ENCODE measurements at regions not wholly inside any gene's neighbourhood (a gene's known extent, or its start where the extent isn't known, plus 50 kb on each side); places are given as distances from the start of the nearest gene placed in this dataset.

GRCh38 chr10:120195984-120196712, 260.9 kb upstream of the PLPP4 start:
- H3K9me3 Mint-ChIP-seq, result peaks cover 13% of the 10 kb centered on the region
- DNase-seq (ENCODE audit: low read depth, low spot score), result no peak
- TF ChIP-seq CTCF (conservative IDR thresholded peaks at IDR 0.05), result no peak
- H3K27ac Mint-ChIP-seq (ENCODE audit: unreplicated experiment), result no peak overlapping the region
- no peaks in the 10 kb centered on the region for H3K4me1 Mint-ChIP-seq
- H3K27me3 Mint-ChIP-seq (ENCODE audit: low read depth), result peaks cover 8% of the 10 kb centered on the region
- H3K4me3 Mint-ChIP-seq, result no peak overlapping the region
- peaks cover 7% of the 10 kb centered on the region for H3K36me3 Mint-ChIP-seq (ENCODE audit: low read depth)

GRCh38 chr10:120204877-120205276, 252.2 kb upstream of the PLPP4 start:
- Mint-ChIP-seq H3K4me1 (no peaks in the 10 kb centered on the region), H3K4me3 (no peak overlapping the region), H3K36me3 (ENCODE audit: low read depth) (no peaks in the 10 kb centered on the region), H3K27ac (ENCODE audit: unreplicated experiment) (no peak overlapping the region), H3K9me3 (peaks cover 4% of the 10 kb centered on the region), H3K27me3 (ENCODE audit: low read depth) (peaks cover 2% of the 10 kb centered on the region)
- no peak for DNase-seq (ENCODE audit: low read depth, low spot score)
- TF ChIP-seq CTCF (conservative IDR thresholded peaks at IDR 0.05), result no peak

DNA sequence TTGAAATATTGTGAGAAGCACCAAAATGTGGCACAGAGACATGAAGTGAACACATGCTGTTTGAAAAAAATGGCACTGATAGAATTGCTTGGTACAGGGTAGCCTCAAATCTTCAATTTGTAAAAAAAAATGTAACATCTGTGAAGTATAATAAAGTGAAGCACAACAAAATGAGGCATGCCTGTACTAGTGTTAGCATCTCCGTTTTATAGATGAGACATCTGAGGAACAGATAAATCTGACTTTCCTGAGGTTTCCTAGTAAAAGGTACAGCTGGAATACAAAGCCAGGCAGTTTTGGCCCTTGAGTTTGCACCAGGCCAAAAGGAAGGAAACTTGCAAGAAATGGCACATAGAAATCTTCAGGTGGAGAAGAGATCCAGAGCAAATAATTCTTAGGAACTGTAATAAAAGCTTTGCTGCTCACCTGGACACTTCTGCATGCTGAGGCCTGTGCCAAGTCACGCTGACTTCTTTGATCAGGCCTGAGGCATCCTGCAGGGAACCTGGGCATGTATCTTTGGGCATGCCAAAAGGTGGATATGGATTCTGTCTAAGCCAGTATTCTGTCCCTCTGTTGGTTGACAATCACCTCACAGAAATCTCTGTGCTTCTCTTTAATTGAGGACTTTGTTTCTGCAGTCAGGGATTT, 251.5 kb upstream of the PLPP4 start:
- H3K9me3 Mint-ChIP-seq, result peaks cover 4% of the 10 kb centered on the region
- H3K4me3 Mint-ChIP-seq, result no peak overlapping the region
- DNase-seq (ENCODE audit: low read depth, low spot score), result no peak
- no peaks in the 10 kb centered on the region for H3K4me1 Mint-ChIP-seq
- TF ChIP-seq CTCF (conservative IDR thresholded peaks at IDR 0.05), result no peak
- peaks cover 2% of the 10 kb centered on the region for H3K27me3 Mint-ChIP-seq (ENCODE audit: low read depth)
- H3K27ac Mint-ChIP-seq (ENCODE audit: unreplicated experiment), result no peak overlapping the region
- H3K36me3 Mint-ChIP-seq (ENCODE audit: low read depth), result no peaks in the 10 kb centered on the region

- H3K4me3 Mint-ChIP-seq, result no peak overlapping the region
- H3K27me3 Mint-ChIP-seq (ENCODE audit: low read depth), result no peaks in the 10 kb centered on the region
- H3K9me3 Mint-ChIP-seq, result no peaks in the 10 kb centered on the region
- H3K36me3 Mint-ChIP-seq (ENCODE audit: low read depth), result peaks cover 2% of the 10 kb centered on the region
- DNase-seq (ENCODE audit: low read depth, low spot score), result no peak
- no peak for TF ChIP-seq CTCF (conservative IDR thresholded peaks at IDR 0.05)
- no peaks in the 10 kb centered on the region for H3K4me1 Mint-ChIP-seq
- H3K27ac Mint-ChIP-seq (ENCODE audit: unreplicated experiment), result no peak overlapping the region
These were observed 248.5 kb upstream of the PLPP4 start for GRCh38 chr10:120208488-120208887.

DNA sequence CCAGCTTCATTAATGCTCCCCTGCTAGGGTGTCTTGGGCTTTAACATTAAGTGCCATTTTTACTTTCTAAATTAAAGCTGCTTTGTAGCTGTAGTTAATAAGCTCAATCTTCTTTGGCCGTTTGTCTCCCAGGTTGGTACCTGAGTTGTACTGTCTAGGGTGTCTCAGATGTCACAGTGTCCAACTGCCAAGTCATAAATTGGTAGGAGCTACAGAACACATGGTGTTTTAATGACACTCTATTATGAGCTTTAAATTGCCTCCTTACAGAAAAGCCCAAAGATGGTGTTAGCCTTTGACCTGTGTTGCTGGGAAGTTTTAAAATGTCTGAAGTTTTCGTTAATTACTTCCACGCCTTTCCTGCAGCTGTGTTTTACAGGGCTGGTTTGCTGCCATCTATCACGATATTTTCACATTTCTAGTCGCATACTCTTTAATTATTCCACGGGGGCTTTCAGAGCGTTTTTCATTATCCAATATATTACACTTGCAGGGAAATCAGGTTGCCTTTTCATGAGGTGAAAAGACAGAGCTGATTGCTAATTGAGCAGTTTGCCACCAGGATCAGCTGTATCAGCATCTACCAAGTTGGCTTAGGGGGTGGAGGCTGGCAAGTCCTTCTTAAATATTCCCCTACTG, 247.8 kb upstream of the PLPP4 start:
- DNase-seq (ENCODE audit: low read depth, low spot score), result no peak
- Mint-ChIP-seq H3K4me3 (no peak overlapping the region), H3K4me1 (no peaks in the 10 kb centered on the region), H3K9me3 (peaks cover 2% of the 10 kb centered on the region), H3K36me3 (ENCODE audit: low read depth) (peaks cover 3% of the 10 kb centered on the region), H3K27me3 (ENCODE audit: low read depth) (no peaks in the 10 kb centered on the region), H3K27ac (ENCODE audit: unreplicated experiment) (no peak overlapping the region)
- no peak for TF ChIP-seq CTCF (conservative IDR thresholded peaks at IDR 0.05)
